GM21786 (cell line): ENCODE measurements at regions not wholly inside any gene's neighbourhood (a gene's known extent, or its start where the extent isn't known, plus 50 kb on each side); places are given as distances from the start of the nearest gene placed in this dataset.
"Not testable (repeated sequence)": the region's sequence is repeated elsewhere in the genome, so short reads cannot be mapped to it uniquely, and the experiment has no call there.

ENCODE experiments used
- ATAC-seq: cut with Tn5 transposase; IDR thresholded peaks from one replicate; pipeline ENCODE4 v1.9.1; 2021; ENCODE audit not compliant: unreplicated experiment

GRCh38 chr13:63218596-63218995 is 1802.9 kb upstream of the PCDH20 start:
- not testable (repeated sequence) for ATAC-seq

GRCh38 chr13:63209330-63210017 is 1793.8 kb upstream of the PCDH20 start:
- no peak for ATAC-seq

GRCh38 chr13:63208826-63209225 is 1793.2 kb upstream of the PCDH20 start:
- no peak for ATAC-seq

DNA sequence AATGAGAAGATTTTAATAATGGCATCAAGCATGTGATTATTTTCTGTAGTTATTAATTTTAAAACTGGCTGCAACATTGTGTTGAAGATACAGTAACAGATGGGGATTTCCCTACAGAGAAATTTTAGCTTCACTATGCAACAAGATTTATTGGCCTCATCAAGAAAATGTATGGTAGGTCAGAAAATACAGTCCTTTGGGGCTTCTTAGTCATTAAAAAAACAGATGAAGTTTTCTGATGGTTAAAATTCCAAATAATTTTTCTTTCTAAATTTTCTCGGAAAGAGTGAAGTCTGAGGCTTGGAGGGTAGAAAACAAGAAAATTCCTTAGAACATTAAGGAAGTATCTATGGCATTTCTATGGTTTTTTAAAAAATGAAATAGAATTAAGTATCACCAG is 1790.8 kb upstream of the PCDH20 start:
- ATAC-seq: no peak

DNA sequence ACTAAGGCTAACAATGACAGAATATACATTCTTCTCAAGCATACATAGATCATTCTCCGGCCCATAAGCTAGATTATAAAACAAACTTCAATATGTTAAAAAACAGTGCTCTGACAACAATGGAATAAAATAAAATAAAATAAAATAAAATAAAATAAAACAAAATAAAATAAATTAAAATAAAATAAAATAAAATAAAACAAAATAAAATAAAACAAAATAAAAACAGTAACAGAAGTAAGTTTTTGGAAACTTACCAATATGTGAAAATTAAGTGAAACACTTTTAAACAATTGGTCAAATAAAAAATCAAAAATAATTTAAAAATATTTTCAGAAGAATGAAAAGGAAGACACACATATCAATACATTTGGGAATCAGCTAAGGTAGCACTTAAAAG is 1785.8 kb upstream of the PCDH20 start:
- ATAC-seq: no peak

- no peak for ATAC-seq
Measured at GRCh38 chr13:63199508-63199907, 1783.9 kb upstream of the PCDH20 start.

DNA sequence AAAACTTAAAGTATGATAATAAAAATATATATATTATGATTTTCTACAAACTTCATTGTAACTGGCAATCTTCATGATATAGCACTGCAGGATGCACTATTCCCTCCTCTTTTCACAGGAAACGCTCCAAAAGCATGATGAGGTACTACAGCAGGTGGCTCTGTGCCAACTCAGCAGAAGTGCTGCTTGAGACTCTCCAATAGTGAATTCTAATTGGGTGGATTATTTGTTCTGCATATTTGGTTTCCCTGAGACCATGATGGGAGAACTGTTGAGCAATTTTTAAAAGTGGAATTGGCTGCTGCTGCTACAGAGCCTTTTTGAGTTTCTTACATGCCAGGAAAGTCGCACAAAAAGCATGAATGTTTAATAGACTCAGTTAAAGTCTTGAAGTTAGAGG is 1782.4 kb upstream of the PCDH20 start:
- no peak for ATAC-seq

- ATAC-seq: no peak
Measured at GRCh38 chr13:63195726-63196125, 1780.1 kb upstream of the PCDH20 start.

DNA sequence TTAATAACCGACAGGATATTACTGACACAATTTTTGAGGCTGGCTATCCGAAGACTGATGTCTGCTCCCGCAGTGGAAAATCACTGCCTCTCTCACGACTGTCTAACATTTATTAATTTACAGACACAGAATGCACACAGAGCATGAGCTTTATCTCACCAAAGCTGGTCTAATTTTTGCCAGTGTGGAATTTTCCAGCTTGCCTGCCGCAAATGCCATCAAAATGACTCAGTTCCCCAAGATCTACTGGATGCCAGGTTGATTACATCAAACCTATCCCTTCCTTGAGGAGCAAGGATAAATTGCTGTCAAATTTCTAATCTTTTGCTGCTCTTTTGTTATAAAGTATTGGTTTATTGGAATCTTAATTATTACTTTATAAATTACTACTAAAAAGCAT is 1775.1 kb upstream of the PCDH20 start:
- no peak for ATAC-seq

DNA sequence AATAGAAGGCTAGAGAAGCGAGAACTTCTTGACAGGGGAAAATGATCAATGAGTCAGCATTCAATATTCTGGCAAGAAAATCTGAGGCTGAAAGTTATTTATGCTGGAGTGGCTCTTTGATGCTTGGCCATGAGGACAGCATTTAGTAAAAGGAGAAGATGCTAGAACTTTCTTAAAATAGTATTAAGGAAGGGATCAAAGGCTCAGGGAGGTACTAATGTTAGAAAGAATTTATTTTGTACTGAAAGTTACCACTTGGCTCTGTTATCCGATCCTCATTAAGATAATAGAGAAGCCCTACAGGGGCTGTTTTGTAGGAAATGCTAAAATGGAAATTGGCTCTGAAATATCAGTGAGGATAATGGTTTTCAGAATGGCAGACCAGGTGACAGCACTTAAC is 1774.6 kb upstream of the PCDH20 start:
- ATAC-seq: no peak

- no peak for ATAC-seq
Measured at GRCh38 chr13:63189712-63190111, 1774.1 kb upstream of the PCDH20 start.

- no peak for ATAC-seq
Measured at GRCh38 chr13:63184693-63185092, 1769.0 kb upstream of the PCDH20 start.

DNA sequence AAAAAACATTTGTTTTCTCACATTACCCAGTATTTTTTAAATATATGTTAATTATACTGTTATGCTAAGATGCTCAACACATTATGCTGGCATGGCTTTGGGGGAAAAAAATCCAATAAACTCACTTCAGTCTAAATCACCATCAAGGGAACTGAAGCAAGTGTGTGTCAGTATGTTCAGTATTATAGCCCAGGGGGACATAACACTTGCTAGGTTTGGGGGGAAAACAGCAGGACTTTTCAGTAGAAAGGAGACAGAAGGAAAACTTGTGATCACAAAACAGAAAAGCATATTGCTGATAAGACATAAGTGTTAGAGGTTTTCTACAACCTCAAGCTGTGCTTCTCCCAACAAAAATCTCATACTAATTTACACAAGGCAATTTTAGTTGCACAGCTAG is 1759.9 kb upstream of the PCDH20 start:
- no peak for ATAC-seq

DNA sequence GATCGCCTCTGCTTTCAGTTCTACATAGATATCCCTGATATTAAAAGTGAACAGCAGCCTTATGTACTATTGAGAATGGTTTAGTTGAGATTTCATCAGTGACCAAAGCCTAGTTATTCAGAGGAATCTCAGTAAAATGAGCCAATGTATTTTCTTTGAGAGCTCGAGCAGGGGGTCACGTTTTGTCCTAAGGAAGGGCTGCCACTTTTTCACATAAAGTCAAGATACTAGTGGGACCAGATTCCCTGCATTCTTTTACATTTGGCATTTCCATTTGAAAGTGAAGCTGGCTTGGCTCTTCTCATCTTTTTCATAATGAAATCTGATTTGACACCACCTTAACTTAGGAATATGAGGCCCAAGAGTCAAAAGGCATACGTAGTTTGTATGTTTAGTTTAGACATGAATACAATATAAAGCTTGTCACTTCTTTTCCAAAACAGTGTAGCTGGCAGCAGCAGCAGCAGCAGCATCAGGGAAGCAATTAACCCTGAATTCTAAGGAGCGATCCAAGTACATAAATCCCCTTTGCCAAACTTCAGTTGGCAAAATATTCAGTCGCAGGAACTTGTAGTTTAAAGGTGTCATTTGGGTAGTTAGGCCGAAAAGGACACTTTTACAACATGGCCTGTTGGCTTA is 1752.2 kb upstream of the PCDH20 start:
- no peak for ATAC-seq

- no peak for ATAC-seq
Measured at GRCh38 chr13:63166345-63166744, 1750.7 kb upstream of the PCDH20 start.

DNA sequence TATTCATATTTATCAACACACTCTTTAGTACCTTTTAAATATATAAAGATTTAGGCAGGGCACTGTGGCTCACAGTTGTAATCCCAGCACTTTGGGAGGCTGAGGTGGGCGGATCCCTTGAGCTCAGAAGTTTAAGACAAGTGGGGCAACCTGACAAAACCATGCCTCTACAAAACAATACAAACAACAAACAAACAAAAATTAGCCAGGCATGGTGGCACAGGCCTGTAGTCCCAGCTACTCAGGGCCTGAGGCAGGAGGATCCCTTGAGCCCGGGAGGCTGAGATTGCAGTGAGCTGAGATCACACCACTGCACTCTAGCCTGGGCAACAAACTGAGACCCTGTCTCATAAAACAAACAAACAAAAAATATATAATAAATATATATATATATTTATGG is 1748.3 kb upstream of the PCDH20 start:
- ATAC-seq: no peak

DNA sequence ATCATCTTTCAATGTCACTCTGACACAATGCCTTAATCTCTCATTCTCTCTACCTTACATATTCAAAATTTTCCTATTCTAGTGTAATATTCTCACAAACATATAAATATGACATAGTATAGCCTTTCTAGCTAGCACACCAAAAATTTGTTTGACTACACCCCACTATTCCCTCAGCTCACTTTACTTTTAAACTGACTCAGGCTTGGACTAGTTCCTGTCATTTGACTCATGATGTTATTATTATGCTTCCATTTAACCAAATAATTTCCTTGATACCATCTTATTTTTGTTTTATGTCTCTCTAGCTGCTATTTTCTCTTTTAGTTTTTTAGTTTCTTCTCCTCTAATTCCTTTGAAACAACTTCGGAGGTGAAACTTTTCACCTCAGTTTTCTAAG is 1745.6 kb upstream of the PCDH20 start:
- no peak for ATAC-seq

DNA sequence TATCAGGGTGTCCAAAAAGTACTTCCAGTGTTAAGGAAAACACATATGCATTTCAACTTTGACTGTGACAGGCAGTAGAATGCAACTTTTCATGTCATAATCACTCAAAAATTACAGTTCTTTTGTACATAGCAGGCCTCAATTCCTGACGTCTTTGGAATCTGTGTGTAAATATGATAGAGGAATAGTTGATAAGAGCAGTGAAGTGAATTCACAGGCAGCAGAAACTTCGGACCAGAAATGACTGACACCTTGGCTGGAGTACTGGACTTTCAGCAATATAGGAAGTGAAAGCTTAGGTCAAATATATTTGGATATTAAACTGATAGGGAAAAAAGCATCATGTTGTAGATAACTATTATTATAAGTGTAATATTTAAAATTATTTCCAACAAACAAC is 1741.2 kb upstream of the PCDH20 start:
- ATAC-seq: no peak

DNA sequence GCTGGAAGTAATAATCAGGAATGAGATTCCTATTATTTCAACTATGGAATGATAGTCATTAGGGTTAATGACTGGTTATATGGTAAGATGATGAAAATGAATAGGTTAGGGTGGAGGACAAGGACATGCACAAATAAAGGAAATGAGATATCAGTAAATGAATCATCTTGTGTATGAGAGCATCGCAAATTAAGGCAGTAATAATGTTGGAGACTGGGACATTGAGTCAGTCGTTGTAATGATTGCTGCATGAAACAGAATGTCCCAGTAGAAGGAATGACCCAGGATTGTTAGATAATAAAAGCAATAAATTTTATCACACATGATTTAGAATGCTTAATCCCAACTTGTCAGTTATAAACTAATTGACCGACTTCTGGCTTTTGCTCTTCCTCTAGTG is 1733.7 kb upstream of the PCDH20 start:
- no peak for ATAC-seq

GRCh38 chr13:63139277-63139676 is 1723.6 kb upstream of the PCDH20 start:
- no peak for ATAC-seq

DNA sequence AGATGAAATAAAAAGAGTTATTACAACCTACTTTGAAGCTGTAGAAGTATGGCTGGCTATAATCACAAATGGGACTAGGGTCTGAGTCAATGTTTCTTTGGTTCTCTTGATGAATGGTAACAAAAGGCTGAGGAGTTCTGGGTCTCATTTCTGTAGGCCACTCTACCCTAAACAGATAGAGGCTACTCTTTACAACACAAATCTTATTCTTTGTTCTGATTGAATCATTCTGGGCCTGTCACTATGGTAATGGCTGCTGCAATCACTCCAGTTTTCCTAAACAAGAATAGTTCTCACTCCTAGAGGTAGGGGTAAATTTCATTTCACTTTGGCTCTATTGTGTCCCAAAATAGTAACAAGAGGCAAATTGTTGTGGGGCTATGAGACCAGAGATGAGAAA is 1714.3 kb upstream of the PCDH20 start:
- no peak for ATAC-seq

- no peak for ATAC-seq
Measured at GRCh38 chr13:63128716-63129115, 1713.1 kb upstream of the PCDH20 start.

DNA sequence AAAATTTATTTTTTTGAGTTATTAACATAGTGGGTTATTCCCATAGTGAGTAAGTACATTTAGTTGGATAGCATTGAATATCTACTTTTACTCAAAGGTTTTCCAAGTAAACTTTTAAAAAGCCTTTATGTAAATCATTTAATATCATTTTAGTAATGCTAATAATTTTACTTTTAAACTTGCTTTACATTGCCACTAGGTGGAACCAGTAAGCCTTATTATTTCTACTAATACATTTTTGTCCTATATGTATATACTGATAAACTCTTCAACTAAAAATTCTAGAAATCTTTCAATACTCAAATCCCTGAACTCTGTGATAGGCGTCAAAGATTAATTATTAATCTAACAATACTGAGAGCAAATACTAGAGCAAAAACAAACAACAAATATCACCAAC is 1709.2 kb upstream of the PCDH20 start:
- no peak for ATAC-seq
